WTC11 (cell line): ENCODE measurements at regions not wholly inside any gene's neighbourhood (a gene's known extent, or its start where the extent isn't known, plus 50 kb on each side); places are given as distances from the start of the nearest gene placed in this dataset.

Experiments used
- ATAC-seq: fragments of 200-7000 bp; cut with Tn5 transposase; 2 replicates; pipeline ENCODE4 v1.10.0; 2021; ENCODE audit warnings: mild to moderate bottlenecking, moderate library complexity
- CTCF ChIA-PET: fragments of 300-600 bp; sonication (Branson Sonifier 250); formaldehyde crosslinking; loops from one replicate; lab custom pipeline; 2021; ENCODE audit warnings: antibody characterized with exemption; lab: Charles Lee
- POLR2A ChIA-PET: fragments of 350-600 bp; sonication (Branson Sonifier 250); formaldehyde crosslinking; loops from one replicate; lab custom pipeline; 2021; ENCODE audit warnings: antibody characterized with exemption; lab: Charles Lee
- DNase-seq: peaks from one replicate; pipeline ENCODE4 v3.0.0; 2021; ENCODE audit warnings: low spot score
- H3K27ac Mint-ChIP-seq: 2 replicates; pipeline ENCODE4 v1.8.0; 2021; ENCODE audit warnings: mixed read lengths
- H3K27me3 Mint-ChIP-seq: 2 replicates; pipeline ENCODE4 v1.8.0; 2021; ENCODE audit warnings: low read depth, mild to moderate bottlenecking, moderate library complexity, mixed read lengths
- H3K36me3 Mint-ChIP-seq: 2 replicates; pipeline ENCODE4 v1.8.0; 2021; ENCODE audit warnings: mixed read lengths
- H3K4me1 Mint-ChIP-seq: 2 replicates; pipeline ENCODE4 v1.8.0; 2022; ENCODE audit warnings: mixed read lengths
- H3K4me3 Mint-ChIP-seq: 2 replicates; pipeline ENCODE4 v1.8.0; 2021; ENCODE audit warnings: mild to moderate bottlenecking, moderate library complexity, mixed read lengths
- H3K9me3 Mint-ChIP-seq: 2 replicates; pipeline ENCODE4 v1.8.0; 2021; ENCODE audit warnings: mixed read lengths
- AFF4 ChIP-seq: sonication (generic); formaldehyde crosslinking; IDR thresholded peaks from 2 replicates; pipeline ENCODE4 v1.8.1; 2023; ENCODE audit warnings: mild to moderate bottlenecking, missing genetic modification reagents, borderline replicate concordance
- CREB1 ChIP-seq: sonication (generic); formaldehyde crosslinking; IDR thresholded peaks from 2 replicates; pipeline ENCODE4 v1.8.0; 2023; ENCODE audit warnings: mild to moderate bottlenecking, missing genetic modification reagents
- ETV6 ChIP-seq: sonication (generic); formaldehyde crosslinking; IDR thresholded peaks from 2 replicates; pipeline ENCODE4 v1.8.1; 2022; ENCODE audit warnings: mild to moderate bottlenecking, missing genetic modification reagents
- FOXJ3 ChIP-seq: sonication (generic); formaldehyde crosslinking; IDR thresholded peaks from 2 replicates; pipeline ENCODE4 v1.9.0; 2021; ENCODE audit warnings: missing genetic modification reagents, mild to moderate bottlenecking, borderline replicate concordance
- GABPB1 ChIP-seq: sonication (generic); formaldehyde crosslinking; IDR thresholded peaks from 2 replicates; pipeline ENCODE4 v1.8.1; 2023; ENCODE audit warnings: mild to moderate bottlenecking, missing genetic modification reagents
- MAX ChIP-seq: sonication (generic); formaldehyde crosslinking; IDR thresholded peaks from 2 replicates; pipeline ENCODE4 v1.8.0; 2022; ENCODE audit warnings: mild to moderate bottlenecking, missing genetic modification reagents
- NR2C2 ChIP-seq: sonication (generic); formaldehyde crosslinking; IDR thresholded peaks from 2 replicates; pipeline ENCODE4 v1.8.0; 2022; ENCODE audit warnings: mild to moderate bottlenecking, missing genetic modification reagents
- RELA ChIP-seq: sonication (generic); formaldehyde crosslinking; IDR thresholded peaks from 2 replicates; pipeline ENCODE4 v1.8.1; 2022; ENCODE audit warnings: missing genetic modification reagents, mild to moderate bottlenecking, borderline replicate concordance
- TEAD1 ChIP-seq: sonication (generic); formaldehyde crosslinking; IDR thresholded peaks from 2 replicates; pipeline ENCODE4 v1.8.0; 2022; ENCODE audit warnings: mild to moderate bottlenecking, missing genetic modification reagents
- TP53 ChIP-seq: sonication (generic); formaldehyde crosslinking; IDR thresholded peaks from 2 replicates; pipeline ENCODE4 v1.8.1; 2023; ENCODE audit warnings: mild to moderate bottlenecking, missing genetic modification reagents
- ZNF263 ChIP-seq: sonication (generic); formaldehyde crosslinking; IDR thresholded peaks from 2 replicates; pipeline ENCODE4 v1.8.1; 2022; ENCODE audit warnings: low read depth, mild to moderate bottlenecking, moderate library complexity, missing genetic modification reagents
- ZNF317 ChIP-seq: sonication (generic); formaldehyde crosslinking; IDR thresholded peaks from 2 replicates; pipeline ENCODE4 v1.8.1; 2023; ENCODE audit warnings: low read depth, mild to moderate bottlenecking, moderate library complexity, missing genetic modification reagents, borderline replicate concordance
- TF ChIP-seq, protein P1 (sequence below): fragments of 250-450 bp; sonication (Bioruptor Pico); IDR thresholded peaks from 2 replicates; pipeline ENCODE4 v1.9.0; 2021; ENCODE audit warnings: mild to moderate bottlenecking
- TF ChIP-seq, protein P2 (sequence below): sonication (generic); formaldehyde crosslinking; IDR thresholded peaks from 2 replicates; pipeline ENCODE4 v1.8.1; 2023; ENCODE audit warnings: mild to moderate bottlenecking, missing genetic modification reagents, moderate library complexity
- TF ChIP-seq, protein P3 (sequence below): sonication (generic); formaldehyde crosslinking; IDR thresholded peaks from 2 replicates; pipeline ENCODE4 v1.8.1; 2022; ENCODE audit warnings: low read depth, mild to moderate bottlenecking, moderate library complexity, missing genetic modification reagents, borderline replicate concordance

GRCh38 chr10:78441694-78442093 lies 408.0 kb downstream of the RPS24 start:
- no peak overlapping the region for H3K4me3 Mint-ChIP-seq
- H3K36me3 Mint-ChIP-seq: no peaks in the 10 kb centered on the region
- no peak for DNase-seq
- peaks cover 3% of the 10 kb centered on the region; the same call in 1 of the 2 replicates for H3K4me1 Mint-ChIP-seq
- H3K27ac Mint-ChIP-seq: no peak overlapping the region
- H3K27me3 Mint-ChIP-seq: no peaks in the 10 kb centered on the region; the same call in 1 of the 2 replicates
- CTCF ChIA-PET: no interaction called here
- POLR2A ChIA-PET: no interaction called here
- TF ChIP-seq TEAD1 (CRISPR knock-in tag) (no peak), GABPB1 (CRISPR knock-in tag) (peak; percentile 91), FOXJ3 (CRISPR knock-in tag) (no peak), AFF4 (CRISPR knock-in tag) (no peak), NR2C2 (CRISPR knock-in tag) (no peak)
- TF ChIP-seq, all 79 proteins: peak for 1
- no peaks in the 10 kb centered on the region for H3K9me3 Mint-ChIP-seq
- no peak for ATAC-seq

DNA sequence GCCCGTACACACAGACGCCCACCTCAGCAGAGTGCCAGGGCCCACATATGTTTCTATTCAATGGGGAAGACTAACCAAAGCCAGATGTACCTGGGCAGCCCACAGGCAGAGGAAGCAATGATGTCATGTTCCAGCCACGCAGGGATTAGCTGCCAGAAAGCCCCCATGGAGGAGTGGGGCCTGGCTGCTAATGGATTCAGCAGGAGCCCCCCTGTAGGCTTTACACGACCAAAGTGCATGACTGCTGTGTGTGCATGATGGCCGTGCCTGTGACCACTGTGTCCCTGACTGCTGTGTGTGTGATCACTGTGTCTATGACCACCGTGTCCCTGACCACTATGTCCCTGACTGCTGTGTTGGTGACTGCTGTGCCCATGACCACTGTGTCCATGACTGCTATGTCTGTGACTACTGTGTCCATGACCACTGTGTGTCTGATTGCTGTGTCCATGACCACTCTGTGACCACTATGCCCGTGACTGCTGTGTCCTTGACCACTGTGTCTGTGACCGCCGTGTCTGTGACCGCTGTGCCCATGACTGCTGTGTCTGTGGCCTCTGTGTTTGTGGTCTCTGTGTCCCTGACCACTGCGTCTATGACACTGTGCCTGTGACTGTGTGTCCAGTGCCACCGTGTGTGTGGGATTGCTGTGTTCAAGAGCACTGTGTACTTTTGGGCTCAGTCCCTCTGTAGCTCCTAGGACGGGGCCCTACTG lies 409.3 kb downstream of the RPS24 start:
- ChIA-PET POLR2A (interaction anchor here (0.6 kb wide), 1 partner anchor 365 kb away, joined by 3 read pairs; no protein-coding TSS in a partner anchor), CTCF (interaction anchor here (0.7 to 1.1 kb wide), 2 partner anchors 222 to 605 kb away, joined by 3 read pairs; no protein-coding TSS in a partner anchor)
- peaks cover 3% of the 10 kb centered on the region; the same call in 1 of the 2 replicates for H3K4me1 Mint-ChIP-seq
- no peak overlapping the region for H3K4me3 Mint-ChIP-seq
- TF ChIP-seq, protein P1, sequence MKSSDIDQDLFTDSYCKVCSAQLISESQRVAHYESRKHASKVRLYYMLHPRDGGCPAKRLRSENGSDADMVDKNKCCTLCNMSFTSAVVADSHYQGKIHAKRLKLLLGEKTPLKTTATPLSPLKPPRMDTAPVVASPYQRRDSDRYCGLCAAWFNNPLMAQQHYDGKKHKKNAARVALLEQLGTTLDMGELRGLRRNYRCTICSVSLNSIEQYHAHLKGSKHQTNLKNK: no peak
- no peak for TF ChIP-seq AFF4 (CRISPR knock-in tag)
- no peak for TF ChIP-seq ETV6 (CRISPR knock-in tag)
- no peak for TF ChIP-seq TP53
- no peak for TF ChIP-seq MAX (CRISPR knock-in tag)
- no peak for TF ChIP-seq RELA (CRISPR knock-in tag)
- no peak for TF ChIP-seq CREB1 (CRISPR knock-in tag)
- TF ChIP-seq, protein P2, sequence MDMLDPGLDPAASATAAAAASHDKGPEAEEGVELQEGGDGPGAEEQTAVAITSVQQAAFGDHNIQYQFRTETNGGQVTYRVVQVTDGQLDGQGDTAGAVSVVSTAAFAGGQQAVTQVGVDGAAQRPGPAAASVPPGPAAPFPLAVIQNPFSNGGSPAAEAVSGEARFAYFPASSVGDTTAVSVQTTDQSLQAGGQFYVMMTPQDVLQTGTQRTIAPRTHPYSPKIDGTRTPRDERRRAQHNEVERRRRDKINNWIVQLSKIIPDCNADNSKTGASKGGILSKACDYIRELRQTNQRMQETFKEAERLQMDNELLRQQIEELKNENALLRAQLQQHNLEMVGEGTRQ (CRISPR knock-in tag): no peak
- TF ChIP-seq ZNF317 (CRISPR knock-in tag): no peak
- TF ChIP-seq, protein P3, sequence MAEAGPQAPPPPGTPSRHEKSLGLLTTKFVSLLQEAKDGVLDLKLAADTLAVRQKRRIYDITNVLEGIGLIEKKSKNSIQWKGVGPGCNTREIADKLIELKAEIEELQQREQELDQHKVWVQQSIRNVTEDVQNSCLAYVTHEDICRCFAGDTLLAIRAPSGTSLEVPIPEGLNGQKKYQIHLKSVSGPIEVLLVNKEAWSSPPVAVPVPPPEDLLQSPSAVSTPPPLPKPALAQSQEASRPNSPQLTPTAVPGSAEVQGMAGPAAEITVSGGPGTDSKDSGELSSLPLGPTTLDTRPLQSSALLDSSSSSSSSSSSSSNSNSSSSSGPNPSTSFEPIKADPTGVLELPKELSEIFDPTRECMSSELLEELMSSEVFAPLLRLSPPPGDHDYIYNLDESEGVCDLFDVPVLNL: no peak
- TF ChIP-seq ZNF263 (CRISPR knock-in tag): no peak
- H3K36me3 Mint-ChIP-seq: no peaks in the 10 kb centered on the region
- DNase-seq (no peak), ATAC-seq (no peak)
- no peak overlapping the region for H3K27ac Mint-ChIP-seq
- H3K27me3 Mint-ChIP-seq: no peaks in the 10 kb centered on the region
- H3K9me3 Mint-ChIP-seq: no peaks in the 10 kb centered on the region
